ENCODE measurements at regions not wholly inside any gene's neighbourhood (a gene's known extent, or its start where the extent isn't known, plus 50 kb on each side); places are given as distances from the start of the nearest gene placed in this dataset.

GRCh38 chr17:54191261-54191660 lies 368.5 kb downstream of the KIF2B start:
- TF ChIP-seq CTCF (IDR thresholded peaks at IDR 0.05) (no peak), POLR2A (IDR thresholded peaks at IDR 0.05) (no peak)

Data from uterus (tissue), 2 donors.